HG02571 (cell line): ENCODE measurements at regions not wholly inside any gene's neighbourhood (a gene's known extent, or its start where the extent isn't known, plus 50 kb on each side); places are given as distances from the start of the nearest gene placed in this dataset.
"Not testable (repeated sequence)": the region's sequence is repeated elsewhere in the genome, so short reads cannot be mapped to it uniquely, and the experiment has no call there.

Source experiments
- ATAC-seq: cut with Tn5 transposase; IDR thresholded peaks from one replicate; pipeline ENCODE4 v1.9.1; 2021; ENCODE audit warnings: mild to moderate bottlenecking, moderate library complexity; ENCODE audit not compliant: unreplicated experiment

GRCh38 chr14:99995700-99996356, 69.4 kb upstream of the EVL start:
- peak; percentile 99 for ATAC-seq

DNA sequence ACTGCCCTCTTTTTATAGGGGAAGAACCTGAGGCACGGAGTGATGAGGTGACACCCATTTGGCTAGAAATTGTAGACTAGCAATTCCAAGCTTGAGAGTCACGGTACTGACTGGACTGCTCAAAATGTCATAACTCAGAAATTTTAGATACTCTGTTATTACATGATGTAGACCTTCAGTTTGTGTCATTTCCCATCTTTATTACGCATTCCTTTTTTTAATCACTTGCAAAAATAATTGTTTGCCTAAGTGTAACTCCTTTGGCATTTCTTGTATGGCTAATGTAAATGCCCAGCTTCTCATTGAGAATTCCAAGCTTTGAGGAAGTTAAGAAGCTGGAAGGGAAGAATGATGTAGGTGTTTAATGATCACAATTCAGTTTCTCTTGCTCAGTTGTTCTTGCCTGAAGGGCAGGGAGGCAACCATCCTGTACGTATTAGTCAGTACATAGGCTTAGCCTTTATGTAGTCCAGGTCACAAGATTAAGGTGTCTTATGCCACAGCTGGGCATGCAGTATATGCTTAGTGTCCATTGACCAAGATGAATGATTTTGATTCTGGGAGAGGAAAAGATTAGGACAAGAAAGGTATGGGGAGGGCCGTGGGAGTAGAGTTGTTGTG, 68.2 kb upstream of the EVL start:
- no peak for ATAC-seq

- not testable (repeated sequence) for ATAC-seq
These were observed 64.8 kb upstream of the EVL start for GRCh38 chr14:100000398-100000797.

DNA sequence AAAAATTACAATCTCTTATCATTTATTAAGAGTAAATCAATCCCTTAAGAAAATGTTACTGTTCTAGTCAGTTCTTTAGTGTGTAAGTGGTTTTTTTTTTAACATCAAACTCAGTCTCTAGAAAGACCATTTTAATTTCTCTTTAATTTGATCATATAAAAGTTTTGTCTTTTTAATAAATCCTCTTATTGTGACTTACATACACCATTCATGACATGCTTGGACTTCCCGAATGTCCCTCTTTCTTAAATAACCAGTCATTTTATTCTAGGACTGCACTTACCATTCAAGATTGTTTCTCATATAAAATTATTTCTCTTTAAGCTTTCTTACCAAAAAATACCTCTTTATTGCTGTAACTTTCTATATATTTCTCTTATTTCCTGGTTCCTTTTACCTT, 60.8 kb upstream of the EVL start:
- no peak for ATAC-seq

- ATAC-seq: no peak
These were observed 58.0 kb upstream of the EVL start for GRCh38 chr14:100007254-100007653.

GRCh38 chr14:100009802-100010201, 55.4 kb upstream of the EVL start:
- ATAC-seq: not testable (repeated sequence)

DNA sequence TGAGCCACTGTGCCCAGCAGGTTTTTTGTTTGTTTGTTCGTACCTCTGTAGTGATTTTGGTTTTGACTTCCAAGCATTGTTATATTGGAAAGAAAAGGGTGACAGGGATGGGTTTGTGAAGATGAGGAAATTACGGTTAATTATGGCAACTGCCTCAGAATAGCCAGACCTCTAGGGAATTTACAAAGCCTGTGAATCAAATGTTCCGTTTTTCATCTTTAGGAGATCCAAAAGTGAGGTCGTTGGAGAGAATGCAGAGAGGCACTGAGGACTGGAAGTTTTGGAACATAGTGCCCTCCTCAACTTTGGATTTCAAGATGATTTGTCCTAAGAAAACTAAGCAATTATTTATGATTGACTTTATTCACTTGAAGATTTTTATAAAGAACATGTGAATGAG, 54.5 kb upstream of the EVL start:
- ATAC-seq: no peak

DNA sequence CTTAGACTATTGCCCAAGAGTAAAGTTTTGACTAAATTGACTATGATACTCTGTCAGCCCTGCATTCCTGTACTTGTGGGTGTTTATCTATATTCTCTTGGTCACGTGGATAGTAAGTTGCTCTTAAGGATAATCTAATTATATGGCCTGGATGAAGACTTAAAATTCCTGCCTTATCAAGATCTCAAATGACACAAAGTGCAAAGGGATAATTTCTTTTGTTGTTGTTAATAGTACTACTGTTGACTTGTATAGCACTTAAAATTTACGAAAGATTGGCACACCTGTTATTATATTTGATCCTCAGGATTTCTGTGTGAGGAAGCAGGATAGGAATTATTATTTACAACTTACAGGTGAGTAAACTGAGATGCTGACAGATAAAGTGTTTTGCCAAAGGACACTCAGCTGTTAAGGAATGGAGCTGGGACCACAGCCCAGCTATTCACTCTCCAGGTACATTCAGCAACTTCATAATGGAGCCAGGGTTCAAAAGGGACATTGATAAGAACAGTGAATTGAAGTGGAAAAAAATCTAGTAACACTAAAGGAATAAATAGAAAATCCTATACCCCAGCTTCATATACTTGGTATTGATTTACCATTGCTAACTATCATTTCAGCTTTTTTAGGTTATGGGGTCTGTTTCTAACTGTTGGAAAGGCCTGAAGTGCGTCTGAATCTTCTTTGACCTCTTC, 53.4 kb upstream of the EVL start:
- no peak for ATAC-seq

- ATAC-seq: no peak
These were observed 52.5 kb upstream of the EVL start for GRCh38 chr14:100012478-100013327.

DNA sequence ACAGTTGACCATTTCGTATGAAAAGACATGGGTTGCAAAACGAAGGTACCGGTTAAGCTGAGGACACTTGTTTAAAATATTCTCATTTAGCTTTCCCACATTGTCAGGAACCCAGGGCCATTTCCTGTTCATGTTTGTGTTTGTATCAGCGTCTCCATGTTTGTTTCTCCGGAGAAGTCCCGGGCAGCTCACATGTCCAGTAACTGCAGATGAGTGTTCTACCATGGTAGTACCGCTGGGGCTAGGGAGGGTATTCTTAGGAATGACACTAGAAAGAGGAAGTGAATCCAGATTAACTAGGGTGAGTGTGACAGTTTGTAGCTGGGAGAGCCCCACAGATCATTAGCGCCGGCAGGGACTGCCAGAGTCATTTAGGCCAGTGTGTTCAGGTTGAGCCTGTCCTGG, 50.0 kb upstream of the EVL start:
- ATAC-seq: no peak
